Gastrocnemius medialis (tissue), 4 donors: ENCODE measurements at regions not wholly inside any gene's neighbourhood (a gene's known extent, or its start where the extent isn't known, plus 50 kb on each side); places are given as distances from the start of the nearest gene placed in this dataset.

Source experiments
- POLR2A ChIP-seq, 2 donors: fragments of 450-650 bp; IDR thresholded peaks; one replicate each; pipeline ENCODE4 v1.6.1; 2017; ENCODE audit warnings: antibody characterized with exemption in 2 of 2, mild to moderate bottlenecking in 2 of 2, moderate library complexity in 2 of 2
- TF ChIP-seq, protein P1 (sequence below), 5 experiments: fragments of 450-650 bp in 3 of 5; fragments of 200-600 bp in 2 of 5; sonication (generic) in 2 of 5; IDR thresholded peaks in 4 of 5; conservative IDR thresholded peaks in 1 of 5; 1 replicate in 4 of 5; 2 replicates in 1 of 5; pipeline ENCODE4 v1.5.1; 2016 to 2019; ENCODE audit warnings: antibody characterized with exemption in 5 of 5, mild to moderate bottlenecking in 3 of 5, moderate library complexity in 3 of 5

- no peak for TF ChIP-seq POLR2A (IDR thresholded peaks at IDR 0.05)
- TF ChIP-seq, protein P1, sequence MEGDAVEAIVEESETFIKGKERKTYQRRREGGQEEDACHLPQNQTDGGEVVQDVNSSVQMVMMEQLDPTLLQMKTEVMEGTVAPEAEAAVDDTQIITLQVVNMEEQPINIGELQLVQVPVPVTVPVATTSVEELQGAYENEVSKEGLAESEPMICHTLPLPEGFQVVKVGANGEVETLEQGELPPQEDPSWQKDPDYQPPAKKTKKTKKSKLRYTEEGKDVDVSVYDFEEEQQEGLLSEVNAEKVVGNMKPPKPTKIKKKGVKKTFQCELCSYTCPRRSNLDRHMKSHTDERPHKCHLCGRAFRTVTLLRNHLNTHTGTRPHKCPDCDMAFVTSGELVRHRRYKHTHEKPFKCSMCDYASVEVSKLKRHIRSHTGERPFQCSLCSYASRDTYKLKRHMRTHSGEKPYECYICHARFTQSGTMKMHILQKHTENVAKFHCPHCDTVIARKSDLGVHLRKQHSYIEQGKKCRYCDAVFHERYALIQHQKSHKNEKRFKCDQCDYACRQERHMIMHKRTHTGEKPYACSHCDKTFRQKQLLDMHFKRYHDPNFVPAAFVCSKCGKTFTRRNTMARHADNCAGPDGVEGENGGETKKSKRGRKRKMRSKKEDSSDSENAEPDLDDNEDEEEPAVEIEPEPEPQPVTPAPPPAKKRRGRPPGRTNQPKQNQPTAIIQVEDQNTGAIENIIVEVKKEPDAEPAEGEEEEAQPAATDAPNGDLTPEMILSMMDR (IDR thresholded peaks at IDR 0.05 in 4 of 5, conservative IDR thresholded peaks at IDR 0.05 in 1 of 5) = no peak
Measured at GRCh38 chr9:109905472-109905871, 125.5 kb downstream of the PALM2AKAP2 start.
